SJSA1 (cell line): ENCODE measurements at regions not wholly inside any gene's neighbourhood (a gene's known extent, or its start where the extent isn't known, plus 50 kb on each side); places are given as distances from the start of the nearest gene placed in this dataset.

Experiments used
- DNase-seq, 2 experiments: peaks; one replicate each; pipeline ENCODE4 v3.0.0-alpha.2; 2015 to 2020; ENCODE audit warnings: low spot score in 2 of 2, low read depth in 1 of 2
- H3K27ac ChIP-seq: fragments of 250-450 bp; sonication (Bioruptor Pico); 2 replicates; pipeline ENCODE4 v1.5.1; 2020; ENCODE audit warnings: mild to moderate bottlenecking, moderate library complexity
- H3K27me3 ChIP-seq: fragments of 250-450 bp; sonication (Bioruptor Pico); replicated peaks from 2 replicates; pipeline ENCODE4 v1.5.1; 2020; ENCODE audit warnings: mild to moderate bottlenecking, moderate library complexity
- H3K36me3 ChIP-seq: fragments of 250-450 bp; sonication (Bioruptor Pico); 2 replicates; pipeline ENCODE4 v1.5.1; 2020; ENCODE audit warnings: mild to moderate bottlenecking
- H3K4me1 ChIP-seq: fragments of 250-450 bp; sonication (Bioruptor Pico); replicated peaks from 2 replicates; pipeline ENCODE4 v1.6.1; 2021; ENCODE audit warnings: mild to moderate bottlenecking
- H3K4me3 ChIP-seq: fragments of 250-450 bp; sonication (Bioruptor Pico); 2 replicates; pipeline ENCODE4 v1.5.1; 2020; ENCODE audit warnings: mild to moderate bottlenecking
- H3K9me3 ChIP-seq: fragments of 250-450 bp; sonication (Bioruptor Pico); replicated peaks from 2 replicates; pipeline ENCODE4 v1.5.1; 2020; ENCODE audit warnings: mild to moderate bottlenecking

GRCh38 chr15:45743426-45744235, 108.8 kb downstream of the SQOR start:
- Histone ChIP-seq H3K36me3 (no peaks in the 10 kb centered on the region), H3K27me3 (no peaks in the 10 kb centered on the region), H3K9me3 (no peaks in the 10 kb centered on the region), H3K4me1 (no peaks in the 10 kb centered on the region), H3K27ac (no peak overlapping the region), H3K4me3 (no peak overlapping the region)
- no peak for DNase-seq

- no peak overlapping the region for H3K4me3 ChIP-seq
- H3K27me3 ChIP-seq, result no peaks in the 10 kb centered on the region
- H3K36me3 ChIP-seq, result no peaks in the 10 kb centered on the region
- H3K9me3 ChIP-seq, result no peaks in the 10 kb centered on the region
- no peaks in the 10 kb centered on the region for H3K4me1 ChIP-seq
- DNase-seq, result no peak
- no peak overlapping the region for H3K27ac ChIP-seq
These were observed 109.4 kb downstream of the SQOR start for GRCh38 chr15:45744236-45744589.

GRCh38 chr15:45747426-45747825, 112.6 kb downstream of the SQOR start:
- Histone ChIP-seq H3K4me3 (no peak overlapping the region), H3K27me3 (no peaks in the 10 kb centered on the region; the same call in 1 of the 2 replicates), H3K36me3 (no peaks in the 10 kb centered on the region), H3K27ac (no peak overlapping the region), H3K9me3 (no peaks in the 10 kb centered on the region), H3K4me1 (no peaks in the 10 kb centered on the region)
- no peak for DNase-seq

- H3K27me3 ChIP-seq, result no peaks in the 10 kb centered on the region; the same call in 1 of the 2 replicates
- no peaks in the 10 kb centered on the region for H3K9me3 ChIP-seq
- no peak overlapping the region for H3K4me3 ChIP-seq
- H3K27ac ChIP-seq, result no peak overlapping the region
- DNase-seq, result no peak
- H3K4me1 ChIP-seq, result no peaks in the 10 kb centered on the region
- no peaks in the 10 kb centered on the region for H3K36me3 ChIP-seq
These were observed 116.8 kb downstream of the SQOR start for GRCh38 chr15:45751629-45752028.

- H3K36me3 ChIP-seq, result no peaks in the 10 kb centered on the region
- no peak overlapping the region for H3K27ac ChIP-seq
- H3K27me3 ChIP-seq, result no peaks in the 10 kb centered on the region
- no peaks in the 10 kb centered on the region for H3K4me1 ChIP-seq
- no peak overlapping the region for H3K4me3 ChIP-seq
- no peak for DNase-seq
- H3K9me3 ChIP-seq, result no peaks in the 10 kb centered on the region
These were observed 125.1 kb downstream of the SQOR start for GRCh38 chr15:45759936-45760335.

GRCh38 chr15:45762726-45763125, 127.9 kb downstream of the SQOR start:
- H3K9me3 ChIP-seq, result no peaks in the 10 kb centered on the region
- no peak overlapping the region for H3K4me3 ChIP-seq
- no peaks in the 10 kb centered on the region for H3K36me3 ChIP-seq
- H3K27me3 ChIP-seq, result no peaks in the 10 kb centered on the region
- no peaks in the 10 kb centered on the region for H3K4me1 ChIP-seq
- no peak overlapping the region for H3K27ac ChIP-seq
- DNase-seq, result no peak

GRCh38 chr15:45763170-45763869, 128.5 kb downstream of the SQOR start:
- no peaks in the 10 kb centered on the region for H3K9me3 ChIP-seq
- H3K4me3 ChIP-seq, result no peak overlapping the region
- no peaks in the 10 kb centered on the region for H3K27me3 ChIP-seq
- no peak overlapping the region for H3K27ac ChIP-seq
- no peak for DNase-seq
- no peaks in the 10 kb centered on the region for H3K36me3 ChIP-seq
- H3K4me1 ChIP-seq, result no peaks in the 10 kb centered on the region

- H3K36me3 ChIP-seq, result no peaks in the 10 kb centered on the region
- H3K27me3 ChIP-seq, result no peaks in the 10 kb centered on the region
- H3K4me1 ChIP-seq, result no peaks in the 10 kb centered on the region
- no peak overlapping the region for H3K4me3 ChIP-seq
- H3K27ac ChIP-seq, result no peak overlapping the region
- no peak for DNase-seq
- no peaks in the 10 kb centered on the region for H3K9me3 ChIP-seq
These were observed 138.3 kb downstream of the SQOR start for GRCh38 chr15:45773149-45773548.

GRCh38 chr15:45776772-45777171, 141.9 kb downstream of the SQOR start:
- no peaks in the 10 kb centered on the region for H3K36me3 ChIP-seq
- no peaks in the 10 kb centered on the region for H3K9me3 ChIP-seq
- no peaks in the 10 kb centered on the region for H3K4me1 ChIP-seq
- no peaks in the 10 kb centered on the region for H3K27me3 ChIP-seq
- no peak overlapping the region for H3K4me3 ChIP-seq
- H3K27ac ChIP-seq, result no peak overlapping the region
- DNase-seq, result no peak

GRCh38 chr15:45777781-45778180, 143.0 kb downstream of the SQOR start:
- no peak for DNase-seq
- Histone ChIP-seq H3K27me3 (no peaks in the 10 kb centered on the region), H3K9me3 (no peaks in the 10 kb centered on the region), H3K4me1 (no peaks in the 10 kb centered on the region), H3K4me3 (no peak overlapping the region), H3K27ac (no peak overlapping the region), H3K36me3 (no peaks in the 10 kb centered on the region)

GRCh38 chr15:45780352-45780751, 145.5 kb downstream of the SQOR start:
- Histone ChIP-seq H3K36me3 (no peaks in the 10 kb centered on the region), H3K9me3 (no peaks in the 10 kb centered on the region), H3K4me1 (no peaks in the 10 kb centered on the region), H3K27ac (no peak overlapping the region), H3K27me3 (no peaks in the 10 kb centered on the region), H3K4me3 (no peak overlapping the region)
- DNase-seq, result no peak

GRCh38 chr15:45784656-45785055, 149.8 kb downstream of the SQOR start:
- H3K4me3 ChIP-seq, result no peak overlapping the region
- no peak for DNase-seq

GRCh38 chr15:45785897-45786296, 151.1 kb downstream of the SQOR start:
- Histone ChIP-seq H3K9me3 (no peaks in the 10 kb centered on the region), H3K36me3 (no peaks in the 10 kb centered on the region), H3K4me1 (no peaks in the 10 kb centered on the region), H3K27me3 (no peaks in the 10 kb centered on the region), H3K4me3 (no peak overlapping the region), H3K27ac (no peak overlapping the region)
- no peak for DNase-seq

More at GRCh38 chr15:45784656-45785055, 149.8 kb downstream of the SQOR start:
- H3K27me3 ChIP-seq, result no peaks in the 10 kb centered on the region
- H3K36me3 ChIP-seq, result no peaks in the 10 kb centered on the region
- no peaks in the 10 kb centered on the region for H3K4me1 ChIP-seq
- no peak overlapping the region for H3K27ac ChIP-seq
- H3K9me3 ChIP-seq, result no peaks in the 10 kb centered on the region

GRCh38 chr15:45790325-45790943, 155.6 kb downstream of the SQOR start:
- Histone ChIP-seq H3K9me3 (no peaks in the 10 kb centered on the region), H3K4me1 (no peaks in the 10 kb centered on the region), H3K27ac (no peak overlapping the region), H3K4me3 (no peak overlapping the region), H3K27me3 (no peaks in the 10 kb centered on the region), H3K36me3 (no peaks in the 10 kb centered on the region)
- DNase-seq, result no peak
